Chondrocyte (in vitro differentiated cells): ENCODE measurements at regions not wholly inside any gene's neighbourhood (a gene's known extent, or its start where the extent isn't known, plus 50 kb on each side); places are given as distances from the start of the nearest gene placed in this dataset.

ENCODE experiments used
- DNase-seq: peaks from one replicate; pipeline ENCODE4 v3.0.0; 2021; ENCODE audit warnings: mixed read lengths, low spot score
- H3K27ac Mint-ChIP-seq: one replicate; pipeline ENCODE4 v1.8.0; 2021; ENCODE audit warnings: mild to moderate bottlenecking, moderate library complexity, mixed read lengths; ENCODE audit not compliant: unreplicated experiment
- H3K27me3 Mint-ChIP-seq: 2 replicates; pipeline ENCODE4 v1.8.0; 2021; ENCODE audit warnings: low read depth, mixed read lengths
- H3K36me3 Mint-ChIP-seq: 2 replicates; pipeline ENCODE4 v1.8.0; 2021; ENCODE audit warnings: low read depth, mixed read lengths
- H3K4me1 Mint-ChIP-seq: 2 replicates; pipeline ENCODE4 v1.8.0; 2021; ENCODE audit warnings: low read depth, mild to moderate bottlenecking, mixed read lengths
- H3K4me3 Mint-ChIP-seq: one replicate; pipeline ENCODE4 v1.8.0; 2021; ENCODE audit warnings: mild to moderate bottlenecking, moderate library complexity, mixed read lengths; ENCODE audit not compliant: unreplicated experiment
- H3K9me3 Mint-ChIP-seq: 2 replicates; pipeline ENCODE4 v1.8.0; 2021; ENCODE audit warnings: low read depth, mixed read lengths
- CTCF ChIP-seq: fragments of 200-600 bp; sonication (generic); IDR thresholded peaks from 2 replicates; pipeline ENCODE4 v1.5.0; 2021; ENCODE audit warnings: antibody characterized with exemption, mild to moderate bottlenecking, moderate library complexity

DNA sequence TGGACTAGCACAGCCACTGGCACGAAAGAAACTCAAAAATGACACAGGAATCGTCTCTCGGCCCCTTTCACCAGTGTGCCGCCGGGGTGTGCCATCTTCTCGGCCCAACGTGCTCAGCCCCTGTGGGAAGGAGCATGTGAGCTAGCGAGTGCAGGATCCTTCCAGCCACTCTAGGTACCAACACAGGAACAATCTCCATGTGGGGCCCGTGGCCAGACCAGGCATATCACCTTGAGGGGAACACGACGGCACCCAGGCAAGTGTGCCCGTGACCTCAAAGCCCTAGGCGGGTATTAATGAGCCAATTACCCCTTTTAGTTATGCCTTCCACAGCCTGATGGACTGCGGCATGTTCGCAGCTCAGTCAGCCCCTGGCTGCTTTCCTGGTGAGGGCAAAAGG, 231.5 kb downstream of the FAT4 start:
- H3K9me3 Mint-ChIP-seq = no peaks in the 10 kb centered on the region
- TF ChIP-seq CTCF = no peak
- no peak overlapping the region for H3K27ac Mint-ChIP-seq
- DNase-seq = no peak
- no peaks in the 10 kb centered on the region for H3K36me3 Mint-ChIP-seq
- no peaks in the 10 kb centered on the region for H3K27me3 Mint-ChIP-seq
- H3K4me3 Mint-ChIP-seq = no peak overlapping the region
- H3K4me1 Mint-ChIP-seq = no peaks in the 10 kb centered on the region

DNA sequence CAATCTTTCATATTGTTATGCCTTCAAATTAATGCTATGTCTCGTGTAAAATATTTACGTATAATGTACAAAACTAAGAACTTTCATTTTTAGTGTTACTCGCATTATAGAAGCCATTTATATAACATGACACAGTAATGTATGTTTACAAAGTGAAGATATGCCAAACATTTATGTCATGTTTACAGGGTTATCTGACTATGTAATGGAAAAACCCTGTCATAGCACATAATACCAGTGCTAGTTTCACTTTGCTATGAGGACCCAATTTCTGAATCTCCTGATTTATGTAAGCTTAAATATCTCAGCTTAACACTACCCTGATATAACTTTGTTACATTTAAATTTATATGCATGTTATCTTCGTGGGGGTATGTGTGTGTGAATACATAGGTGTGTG, 233.1 kb downstream of the FAT4 start:
- Mint-ChIP-seq H3K36me3 (no peaks in the 10 kb centered on the region), H3K27ac (no peak overlapping the region)

GRCh38 chr4:125550769-125551168, 236.0 kb downstream of the FAT4 start:
- Mint-ChIP-seq H3K4me1 (no peaks in the 10 kb centered on the region), H3K4me3 (no peak overlapping the region), H3K27me3 (no peaks in the 10 kb centered on the region), H3K9me3 (no peaks in the 10 kb centered on the region), H3K27ac (no peak overlapping the region), H3K36me3 (no peaks in the 10 kb centered on the region)
- no peak for TF ChIP-seq CTCF
- DNase-seq = no peak

More for the DNA sequence above, 233.1 kb downstream of the FAT4 start:
- H3K4me3 Mint-ChIP-seq = no peak overlapping the region
- no peak for TF ChIP-seq CTCF
- H3K9me3 Mint-ChIP-seq = no peaks in the 10 kb centered on the region
- DNase-seq = no peak
- H3K27me3 Mint-ChIP-seq = no peaks in the 10 kb centered on the region
- H3K4me1 Mint-ChIP-seq = no peaks in the 10 kb centered on the region

DNA sequence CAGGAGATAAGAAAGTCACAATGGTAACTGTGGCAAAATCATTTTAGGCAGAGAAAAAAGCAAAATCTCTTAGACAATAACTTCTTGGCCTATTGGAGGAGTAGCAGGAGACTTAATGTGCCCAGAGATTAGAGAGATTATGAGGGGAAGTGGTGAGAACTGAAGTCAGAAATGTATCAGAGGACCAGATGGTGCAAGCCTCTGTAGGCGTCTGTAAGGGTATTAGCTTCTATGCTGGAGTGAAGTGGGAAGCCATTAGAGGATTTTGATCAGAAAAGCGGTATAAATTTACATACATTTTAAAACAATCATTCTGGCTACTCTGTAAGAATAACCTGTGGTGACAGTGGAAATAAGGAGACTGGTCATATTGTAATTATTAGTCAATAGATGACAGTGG, 236.7 kb downstream of the FAT4 start:
- no peak for TF ChIP-seq CTCF
- Mint-ChIP-seq H3K27ac (no peak overlapping the region), H3K4me1 (no peaks in the 10 kb centered on the region), H3K4me3 (no peak overlapping the region), H3K36me3 (no peaks in the 10 kb centered on the region), H3K9me3 (peaks cover 2% of the 10 kb centered on the region), H3K27me3 (no peaks in the 10 kb centered on the region)
- DNase-seq = no peak

- H3K36me3 Mint-ChIP-seq = no peaks in the 10 kb centered on the region
- DNase-seq = no peak
- no peaks in the 10 kb centered on the region for H3K4me1 Mint-ChIP-seq
- TF ChIP-seq CTCF = no peak
- no peaks in the 10 kb centered on the region for H3K27me3 Mint-ChIP-seq
- no peak overlapping the region for H3K4me3 Mint-ChIP-seq
- peaks cover 2% of the 10 kb centered on the region for H3K9me3 Mint-ChIP-seq
- H3K27ac Mint-ChIP-seq = no peak overlapping the region
These were observed 237.2 kb downstream of the FAT4 start for GRCh38 chr4:125551967-125552366.
